ENCODE measurements at regions not wholly inside any gene's neighbourhood (a gene's known extent, or its start where the extent isn't known, plus 50 kb on each side); places are given as distances from the start of the nearest gene placed in this dataset.

DNA sequence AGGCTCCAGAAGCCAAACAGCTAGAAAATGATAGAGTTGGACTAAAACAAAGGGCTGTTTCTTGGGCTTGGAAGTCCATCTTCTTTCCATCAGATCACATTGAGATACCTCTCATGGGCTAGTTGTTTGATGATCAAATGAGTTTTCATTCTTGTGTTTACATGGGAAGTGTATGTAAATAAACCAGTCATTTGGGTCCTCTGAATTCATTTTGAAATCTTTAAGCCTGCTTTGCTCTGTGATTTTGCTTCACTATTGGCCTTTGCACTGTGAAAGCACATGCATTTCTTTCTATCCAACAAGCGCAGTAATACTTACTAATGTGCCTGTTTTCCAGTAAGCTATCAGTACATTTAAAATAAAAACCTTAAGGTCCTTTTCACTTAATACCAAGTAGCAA, 200.5 kb upstream of the IRS2 start:
- no peak overlapping the region for H3K4me3 Mint-ChIP-seq
- WGBS (ENCODE audit: extremely low coverage, insufficient read length, low lambda C conversion rate), result no CpG with 5 or more reads among the region's 1 CpG
- Histone ChIP-seq H3K4ac (ENCODE audit: low read depth, low read length) (no peak overlapping the region), H3K4me1 (ENCODE audit: insufficient read depth, low read length) (no peaks in the 10 kb centered on the region), H3K79me1 (ENCODE audit: insufficient read depth, low read depth, low read length, poor library complexity, severe bottlenecking) (no peaks in the 10 kb centered on the region), H3K14ac (ENCODE audit: insufficient read depth, low read length) (no peak overlapping the region), H2BK20ac (ENCODE audit: low read depth, low read length, poor library complexity, severe bottlenecking) (no peak overlapping the region), H3K9me3 (ENCODE audit: control insufficient read depth, low read depth, low read length) (no peaks in the 10 kb centered on the region), H2BK5ac (ENCODE audit: insufficient read length, low read length) (no peak overlapping the region), H3K79me2 (ENCODE audit: insufficient read depth, low read length) (no peaks in the 10 kb centered on the region), H4K91ac (ENCODE audit: insufficient read length, low read depth, low read length) (no peak overlapping the region), H3T11ph (ENCODE audit: low read length) (no peak overlapping the region), H3K9ac (ENCODE audit: extremely low read depth, insufficient read length, low read length) (no peak overlapping the region), H2AFZ (ENCODE audit: low read length) (no peak overlapping the region), H2BK12ac (ENCODE audit: insufficient read length, low read depth, low read length) (no peak overlapping the region), H3K18ac (ENCODE audit: insufficient read length, low read depth, low read length) (no peak overlapping the region), H2BK15ac (ENCODE audit: low read depth, low read length) (no peak overlapping the region), H4K8ac (replicated peaks; ENCODE audit: insufficient read length, low read depth, low read length) (no peak overlapping the region), H4K5ac (ENCODE audit: insufficient read length, low read depth, low read length) (no peak overlapping the region), H2BK120ac (ENCODE audit: low read depth, low read length, poor library complexity, severe bottlenecking) (no peak overlapping the region), H3K23me2 (ENCODE audit: insufficient read length, low read depth, low read length, poor library complexity, severe bottlenecking) (no peaks in the 10 kb centered on the region), H3K23ac (ENCODE audit: insufficient read length, low read depth, low read length) (no peak overlapping the region), H2AK5ac (ENCODE audit: insufficient read length, low read length) (no peak overlapping the region), H3K27ac (ENCODE audit: insufficient read length, low read depth, low read length) (no peak overlapping the region), H3K56ac (ENCODE audit: insufficient read length, low read depth, low read length) (no peak overlapping the region), H3K27me3 (ENCODE audit: insufficient read depth, low read length) (no peaks in the 10 kb centered on the region), H4K20me1 (ENCODE audit: control insufficient read depth, insufficient read depth, insufficient read length) (no peaks in the 10 kb centered on the region), H3K4me2 (ENCODE audit: insufficient read depth, insufficient read length, low read length) (no peak overlapping the region)
- H3K9me3 Mint-ChIP-seq, result no peaks in the 10 kb centered on the region; a peak in 1 of 5 replicates
- H3K27ac Mint-ChIP-seq, result no peak overlapping the region
- H3K36me3 Mint-ChIP-seq (ENCODE audit: insufficient read depth in 1 of 3, low read depth in 3 of 3), result no peaks in the 10 kb centered on the region
- TF ChIP-seq, protein P1, sequence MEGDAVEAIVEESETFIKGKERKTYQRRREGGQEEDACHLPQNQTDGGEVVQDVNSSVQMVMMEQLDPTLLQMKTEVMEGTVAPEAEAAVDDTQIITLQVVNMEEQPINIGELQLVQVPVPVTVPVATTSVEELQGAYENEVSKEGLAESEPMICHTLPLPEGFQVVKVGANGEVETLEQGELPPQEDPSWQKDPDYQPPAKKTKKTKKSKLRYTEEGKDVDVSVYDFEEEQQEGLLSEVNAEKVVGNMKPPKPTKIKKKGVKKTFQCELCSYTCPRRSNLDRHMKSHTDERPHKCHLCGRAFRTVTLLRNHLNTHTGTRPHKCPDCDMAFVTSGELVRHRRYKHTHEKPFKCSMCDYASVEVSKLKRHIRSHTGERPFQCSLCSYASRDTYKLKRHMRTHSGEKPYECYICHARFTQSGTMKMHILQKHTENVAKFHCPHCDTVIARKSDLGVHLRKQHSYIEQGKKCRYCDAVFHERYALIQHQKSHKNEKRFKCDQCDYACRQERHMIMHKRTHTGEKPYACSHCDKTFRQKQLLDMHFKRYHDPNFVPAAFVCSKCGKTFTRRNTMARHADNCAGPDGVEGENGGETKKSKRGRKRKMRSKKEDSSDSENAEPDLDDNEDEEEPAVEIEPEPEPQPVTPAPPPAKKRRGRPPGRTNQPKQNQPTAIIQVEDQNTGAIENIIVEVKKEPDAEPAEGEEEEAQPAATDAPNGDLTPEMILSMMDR (conservative IDR thresholded peaks at IDR 0.05), result no peak
- no peak for DNase-seq
- peaks cover 0 to 3% of the 10 kb centered on the region in 2 experiments; a peak in 2 of 4 replicates for H3K4me1 Mint-ChIP-seq
- no peaks in the 10 kb centered on the region for H3K27me3 Mint-ChIP-seq (ENCODE audit: low read depth)
